Lower leg skin (tissue), 4 donors: ENCODE measurements at regions not wholly inside any gene's neighbourhood (a gene's known extent, or its start where the extent isn't known, plus 50 kb on each side); places are given as distances from the start of the nearest gene placed in this dataset.

Experiments used
- DNase-seq, 2 donors: peaks; one replicate each; pipeline ENCODE4 v3.0.0-alpha.2; 2019; ENCODE audit warnings: low spot score in 2 of 2
- H3K4me3 ChIP-seq: fragments of 200-600 bp; sonication (generic); 2 replicates; pipeline ENCODE4 v1.5.1; 2017; ENCODE audit warnings: mild to moderate bottlenecking, low read depth; ENCODE audit not compliant: poor library complexity, severe bottlenecking
- POLR2A ChIP-seq, 2 donors: fragments of 450-650 bp; IDR thresholded peaks; one replicate each; pipeline ENCODE4 v1.6.1; 2016 to 2017; ENCODE audit warnings: antibody characterized with exemption in 2 of 2, mild to moderate bottlenecking in 1 of 2, moderate library complexity in 1 of 2
- WGBS, 2 donors: methylation state at CpG; one replicate each; pipeline ENCODE4 v1.1.5; 2018; 5-methylcytosine and 5-hydroxymethylcytosine counted together
- intact Hi-C: fragments of 100-400 bp; cut with DNase I; formaldehyde crosslinking; loops from one replicate; pipeline ENCODE4 v1.15.0; 2023; ENCODE audit warnings: low total_unique reads
- TF ChIP-seq, protein P1 (sequence below), 3 donors: fragments of 450-650 bp; IDR thresholded peaks; one replicate each; pipeline ENCODE4 v1.5.1; 2016; ENCODE audit warnings: antibody characterized with exemption in 3 of 3, mild to moderate bottlenecking in 3 of 3, moderate library complexity in 2 of 3

DNA sequence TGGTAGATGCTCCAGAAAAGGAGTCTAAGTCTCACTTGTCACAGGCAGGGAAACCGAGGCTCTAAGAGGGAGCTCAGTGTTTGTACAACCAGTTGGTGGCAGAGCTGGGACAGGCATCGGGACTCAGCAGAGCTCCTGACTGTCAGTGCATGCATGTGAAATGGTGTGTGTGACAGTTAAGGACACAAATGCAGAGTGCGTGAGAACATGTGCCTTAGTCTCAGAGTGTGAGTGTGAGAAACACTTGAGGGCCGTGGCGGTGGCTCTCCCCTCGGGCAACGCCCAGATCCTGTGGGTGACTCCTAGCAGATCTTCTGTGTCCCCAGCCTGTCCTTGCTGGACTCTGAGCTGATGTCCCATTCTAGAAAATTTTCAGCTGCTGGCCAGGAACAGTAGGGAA is 362.6 kb downstream of the MATN1 start:
- intact Hi-C loops: no loop called here
- TF ChIP-seq, protein P1, sequence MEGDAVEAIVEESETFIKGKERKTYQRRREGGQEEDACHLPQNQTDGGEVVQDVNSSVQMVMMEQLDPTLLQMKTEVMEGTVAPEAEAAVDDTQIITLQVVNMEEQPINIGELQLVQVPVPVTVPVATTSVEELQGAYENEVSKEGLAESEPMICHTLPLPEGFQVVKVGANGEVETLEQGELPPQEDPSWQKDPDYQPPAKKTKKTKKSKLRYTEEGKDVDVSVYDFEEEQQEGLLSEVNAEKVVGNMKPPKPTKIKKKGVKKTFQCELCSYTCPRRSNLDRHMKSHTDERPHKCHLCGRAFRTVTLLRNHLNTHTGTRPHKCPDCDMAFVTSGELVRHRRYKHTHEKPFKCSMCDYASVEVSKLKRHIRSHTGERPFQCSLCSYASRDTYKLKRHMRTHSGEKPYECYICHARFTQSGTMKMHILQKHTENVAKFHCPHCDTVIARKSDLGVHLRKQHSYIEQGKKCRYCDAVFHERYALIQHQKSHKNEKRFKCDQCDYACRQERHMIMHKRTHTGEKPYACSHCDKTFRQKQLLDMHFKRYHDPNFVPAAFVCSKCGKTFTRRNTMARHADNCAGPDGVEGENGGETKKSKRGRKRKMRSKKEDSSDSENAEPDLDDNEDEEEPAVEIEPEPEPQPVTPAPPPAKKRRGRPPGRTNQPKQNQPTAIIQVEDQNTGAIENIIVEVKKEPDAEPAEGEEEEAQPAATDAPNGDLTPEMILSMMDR (IDR thresholded peaks at IDR 0.05): no peak
- no peak for TF ChIP-seq POLR2A (IDR thresholded peaks at IDR 0.05)

DNA sequence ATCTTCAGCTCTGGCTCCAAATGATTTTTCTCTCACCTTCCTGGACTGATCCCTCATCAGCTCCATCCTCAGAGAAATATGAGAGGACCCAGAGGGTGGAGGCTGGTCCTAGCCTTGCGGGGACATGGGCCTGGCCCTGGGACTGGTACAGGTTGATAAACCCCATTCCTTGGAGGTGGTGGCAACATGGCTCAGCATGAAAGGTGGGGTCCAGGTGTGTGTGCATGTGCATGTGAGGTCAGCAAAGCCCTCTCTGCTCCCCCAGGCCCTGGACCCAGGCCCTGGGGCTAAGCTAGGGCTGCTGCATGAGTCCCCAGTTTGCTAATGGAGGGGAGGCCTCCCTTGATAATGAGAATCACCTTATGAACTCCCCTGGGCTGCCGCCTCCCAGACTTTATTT is 363.1 kb downstream of the MATN1 start:
- TF ChIP-seq, protein P1 (IDR thresholded peaks at IDR 0.05): no peak
- no peak for TF ChIP-seq POLR2A (IDR thresholded peaks at IDR 0.05)
- 88 to 98% methylated on average over 2 of the region's 2 CpGs for WGBS, 2 donors
- intact Hi-C loops: no loop called here
- H3K4me3 ChIP-seq: no peak overlapping the region
- DNase-seq: no peak

More for the DNA sequence above, 362.6 kb downstream of the MATN1 start:
- 76 to 77% methylated on average over 6 of the region's 7 CpGs for WGBS, 2 donors
- DNase-seq: no peak
- H3K4me3 ChIP-seq: no peak overlapping the region

DNA sequence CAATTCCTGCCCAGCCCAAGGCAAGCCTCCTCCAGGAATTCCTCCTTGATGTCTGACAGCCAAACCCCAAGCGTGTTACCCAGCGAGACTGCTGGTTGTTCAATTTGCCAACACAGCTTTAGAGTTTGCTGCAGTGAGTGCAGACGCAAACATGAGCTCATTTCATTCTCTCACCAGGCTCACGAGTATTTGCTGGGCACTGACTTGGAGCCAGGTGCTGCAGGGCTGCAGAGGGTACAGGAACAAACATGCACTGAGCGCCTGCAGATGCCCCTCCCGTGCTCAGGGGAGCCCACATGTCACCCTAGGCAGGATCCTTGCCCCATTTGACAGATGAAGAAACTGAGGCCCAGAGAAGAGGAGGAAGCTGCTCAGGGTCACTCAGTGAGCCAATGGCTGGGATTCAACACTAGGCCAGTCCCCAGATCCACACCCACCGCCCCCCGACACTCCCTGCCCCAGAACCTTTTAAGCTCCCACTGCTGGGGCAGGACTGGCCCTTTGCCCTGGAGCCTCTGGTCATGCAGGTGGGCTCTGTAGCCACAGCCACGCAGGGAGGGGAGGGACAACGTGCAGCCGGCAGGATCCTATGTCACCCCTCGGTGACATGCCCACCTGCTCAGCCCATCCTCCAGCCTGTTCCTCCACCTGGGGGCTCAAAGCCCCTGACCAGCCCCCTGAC is 363.7 kb downstream of the MATN1 start:
- no peak for TF ChIP-seq POLR2A (IDR thresholded peaks at IDR 0.05)
- TF ChIP-seq, protein P1 (IDR thresholded peaks at IDR 0.05): no peak
- WGBS, 2 donors: 45 to 66% methylated on average over 10 to 12 of the region's 12 CpGs
- intact Hi-C loops: no loop called here
- no peak for DNase-seq
- H3K4me3 ChIP-seq: no peak overlapping the region

DNA sequence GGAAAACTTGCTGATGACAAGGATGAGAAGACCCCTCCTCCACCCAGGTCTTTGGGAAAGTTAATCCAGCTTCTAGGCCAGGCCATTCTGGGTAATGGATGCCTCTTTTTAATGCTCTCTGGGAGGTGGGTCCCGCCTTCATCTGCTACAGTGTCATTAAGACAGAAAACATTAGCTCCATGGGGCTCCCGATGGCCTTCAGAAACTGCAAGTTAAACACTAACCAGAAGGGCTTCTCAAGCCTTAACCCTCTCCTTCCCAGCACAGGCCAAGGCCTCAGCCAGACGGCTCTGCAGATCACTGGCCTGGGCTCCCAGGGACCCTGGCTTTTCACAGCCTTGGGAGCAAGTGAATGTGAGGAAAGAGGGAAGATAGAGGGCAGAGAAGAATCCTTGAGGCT is 364.9 kb downstream of the MATN1 start:
- no peak for TF ChIP-seq POLR2A (IDR thresholded peaks at IDR 0.05)
- TF ChIP-seq, protein P1 (IDR thresholded peaks at IDR 0.05): no peak

DNA sequence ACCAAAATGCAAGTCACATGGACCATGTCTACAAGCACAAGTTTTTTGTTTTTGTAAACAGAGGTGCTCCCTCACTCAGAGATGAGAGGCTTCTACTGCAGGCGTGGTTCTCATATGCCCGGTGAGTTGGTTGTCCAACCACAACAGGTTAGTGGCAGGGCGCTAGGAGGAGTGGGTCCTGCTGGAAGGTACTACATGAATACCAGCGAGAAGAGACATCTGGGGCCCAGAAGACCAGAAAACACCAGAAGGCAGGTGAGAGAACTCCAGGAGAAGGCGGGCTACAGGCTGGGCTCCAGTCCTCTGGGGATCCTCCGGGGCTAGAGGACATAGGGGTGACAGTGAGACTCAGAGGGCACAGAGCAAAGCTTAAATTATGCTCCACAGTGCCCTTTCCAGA is 366.5 kb downstream of the MATN1 start:
- 89 to 92% methylated on average over 6 of the region's 6 CpGs for WGBS, 2 donors
- DNase-seq: no peak
- intact Hi-C loops: no loop called here
- TF ChIP-seq POLR2A (IDR thresholded peaks at IDR 0.05): no peak
- TF ChIP-seq, protein P1 (IDR thresholded peaks at IDR 0.05): no peak
- H3K4me3 ChIP-seq: no peak overlapping the region

More for the DNA sequence above, 364.9 kb downstream of the MATN1 start:
- DNase-seq: no peak
- no peak overlapping the region for H3K4me3 ChIP-seq
- WGBS, 2 donors: 62 to 77% methylated on average over 3 of the region's 3 CpGs
- intact Hi-C loops: no loop called here

DNA sequence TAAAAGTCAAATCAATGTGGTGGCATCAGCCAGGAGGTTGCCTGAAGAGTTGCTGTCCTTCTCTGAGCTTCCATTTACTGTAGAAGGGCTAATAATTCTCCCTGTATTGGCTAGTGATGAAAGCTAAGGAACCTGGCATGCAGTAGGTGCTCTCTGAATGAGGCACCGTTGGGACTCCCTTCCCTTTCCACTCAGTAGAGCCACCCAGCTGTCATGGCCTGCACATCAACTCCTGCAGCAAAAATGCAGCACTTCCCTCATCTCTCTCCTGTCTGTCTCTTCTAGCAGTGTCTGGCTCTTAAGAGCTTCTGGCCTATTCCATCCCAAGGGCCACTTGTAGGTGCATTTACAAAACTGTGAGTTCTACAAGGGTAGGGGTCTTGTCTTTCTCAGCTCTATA is 369.0 kb downstream of the MATN1 start:
- no peak overlapping the region for H3K4me3 ChIP-seq
- 4 to 5% methylated on average over 1 of the region's 1 CpG for WGBS, 2 donors
- TF ChIP-seq, protein P1 (IDR thresholded peaks at IDR 0.05): no peak
- TF ChIP-seq POLR2A (IDR thresholded peaks at IDR 0.05): no peak
- DNase-seq: no peak
- intact Hi-C loops: no loop called here
